Astrocyte (in vitro differentiated cells and primary cell): ENCODE measurements at regions not wholly inside any gene's neighbourhood (a gene's known extent, or its start where the extent isn't known, plus 50 kb on each side); places are given as distances from the start of the nearest gene placed in this dataset.

Experiments
- DNase-seq: peaks from one replicate; pipeline ENCODE4 v3.0.0-alpha.2; 2010; ENCODE audit warnings: low read depth
- FAIRE-seq: peaks from 2 replicates; lab custom pipeline; 2011; peaks lifted over from hg19 to GRCh38; lab: Jason Lieb, UNC
- H2AFZ ChIP-seq: 2 replicates; pipeline ENCODE4 v1.6.0; 2012; ENCODE audit warnings: low read depth, low read length, inconsistent platforms
- H3K27ac ChIP-seq: 2 replicates; pipeline ENCODE4 v1.5.1; 2011; ENCODE audit warnings: low read depth, low read length, inconsistent platforms
- H3K27me3 ChIP-seq: 2 replicates; pipeline ENCODE4 v1.6.0; 2011; ENCODE audit warnings: low read length, inconsistent platforms; ENCODE audit not compliant: insufficient read depth
- H3K36me3 ChIP-seq: 2 replicates; pipeline ENCODE4 v1.5.1; 2011; ENCODE audit warnings: low read length, inconsistent platforms; ENCODE audit not compliant: insufficient read depth
- H3K4me1 ChIP-seq: 2 replicates; pipeline ENCODE4 v1.5.1; 2011; ENCODE audit warnings: low read length, inconsistent platforms; ENCODE audit not compliant: insufficient read depth
- H3K4me2 ChIP-seq: 2 replicates; pipeline ENCODE4 v1.6.0; 2012; ENCODE audit warnings: low read length, inconsistent platforms
- H3K4me3 ChIP-seq: 2 replicates; pipeline ENCODE4 v1.5.1; 2011; ENCODE audit warnings: low read depth, mild to moderate bottlenecking, low read length, inconsistent platforms; ENCODE audit not compliant: insufficient read depth
- H3K79me2 ChIP-seq: 2 replicates; pipeline ENCODE4 v1.6.0; 2012; ENCODE audit warnings: mild to moderate bottlenecking, low read length, inconsistent platforms; ENCODE audit not compliant: insufficient read depth
- H3K9ac ChIP-seq: 2 replicates; pipeline ENCODE4 v1.6.0; 2012; ENCODE audit warnings: mild to moderate bottlenecking, low read length, inconsistent platforms
- H3K9me3 ChIP-seq: 2 replicates; pipeline ENCODE4 v1.5.1; 2012; ENCODE audit warnings: low read depth, mild to moderate bottlenecking, low read length, inconsistent platforms; ENCODE audit not compliant: insufficient read depth
- H4K20me1 ChIP-seq: 2 replicates; pipeline ENCODE4 v1.6.0; 2012; ENCODE audit warnings: low read length, inconsistent platforms; ENCODE audit not compliant: insufficient read depth
- H3K27ac Mint-ChIP-seq: one replicate; pipeline ENCODE4 v1.8.0; 2021; ENCODE audit warnings: mild to moderate bottlenecking, mixed read lengths; ENCODE audit not compliant: unreplicated experiment
- H3K27me3 Mint-ChIP-seq: one replicate; pipeline ENCODE4 v1.8.0; 2021; ENCODE audit warnings: low read depth, mixed read lengths; ENCODE audit not compliant: unreplicated experiment
- H3K36me3 Mint-ChIP-seq: one replicate; pipeline ENCODE4 v1.8.0; 2021; ENCODE audit warnings: low read depth, mixed read lengths; ENCODE audit not compliant: unreplicated experiment
- H3K4me1 Mint-ChIP-seq: one replicate; pipeline ENCODE4 v1.8.0; 2021; ENCODE audit warnings: low read depth, mixed read lengths; ENCODE audit not compliant: unreplicated experiment
- H3K4me3 Mint-ChIP-seq: one replicate; pipeline ENCODE4 v1.8.0; 2021; ENCODE audit warnings: mild to moderate bottlenecking, moderate library complexity, mixed read lengths; ENCODE audit not compliant: unreplicated experiment
- H3K9me3 Mint-ChIP-seq: one replicate; pipeline ENCODE4 v1.8.0; 2021; ENCODE audit warnings: mild to moderate bottlenecking, mixed read lengths; ENCODE audit not compliant: unreplicated experiment
- CTCF ChIP-seq: IDR thresholded peaks from 2 replicates; pipeline ENCODE4 v1.5.1; 2011; ENCODE audit warnings: low read depth, mild to moderate bottlenecking, inconsistent platforms, low read length, moderate library complexity; ENCODE audit not compliant: insufficient read depth
- EZH2 ChIP-seq: IDR thresholded peaks from 2 replicates; pipeline ENCODE4 v1.6.1; 2012; ENCODE audit warnings: mild to moderate bottlenecking, low read length, inconsistent platforms; ENCODE audit not compliant: insufficient read depth

GRCh38 chr2:126343136-126343535 lies 312.8 kb upstream of the GYPC start:
- Mint-ChIP-seq H3K27ac (no peak overlapping the region), H3K9me3 (peaks cover 2% of the 10 kb centered on the region), H3K4me3 (no peak overlapping the region), H3K36me3 (no peaks in the 10 kb centered on the region), H3K4me1 (no peaks in the 10 kb centered on the region), H3K27me3 (no peaks in the 10 kb centered on the region)
- H3K9me3 ChIP-seq, result peaks cover 8% of the 10 kb centered on the region
- H3K27me3 ChIP-seq, result no peaks in the 10 kb centered on the region
- no peak overlapping the region for H3K4me3 ChIP-seq
- no peaks in the 10 kb centered on the region for H3K4me1 ChIP-seq
- DNase-seq (no peak), FAIRE-seq (no peak)
- no peaks in the 10 kb centered on the region for H4K20me1 ChIP-seq
- H2AFZ ChIP-seq, result no peak overlapping the region
- TF ChIP-seq CTCF, result no peak
- no peak for TF ChIP-seq EZH2
- no peak overlapping the region for H3K27ac ChIP-seq
- no peaks in the 10 kb centered on the region for H3K36me3 ChIP-seq
- H3K79me2 ChIP-seq, result no peaks in the 10 kb centered on the region
- no peak overlapping the region for H3K9ac ChIP-seq
- H3K4me2 ChIP-seq, result no peak overlapping the region

- H3K27me3 ChIP-seq, result no peaks in the 10 kb centered on the region
- no peak overlapping the region for H3K27ac ChIP-seq
- Mint-ChIP-seq H3K36me3 (no peaks in the 10 kb centered on the region), H3K27ac (no peak overlapping the region), H3K9me3 (no peaks in the 10 kb centered on the region), H3K27me3 (no peaks in the 10 kb centered on the region), H3K4me3 (no peak overlapping the region), H3K4me1 (no peaks in the 10 kb centered on the region)
- no peak overlapping the region for H3K4me3 ChIP-seq
- no peaks in the 10 kb centered on the region for H4K20me1 ChIP-seq
- TF ChIP-seq CTCF (no peak), EZH2 (no peak)
- FAIRE-seq (no peak), DNase-seq (no peak)
- H3K9me3 ChIP-seq, result peaks cover 10% of the 10 kb centered on the region
- H3K4me2 ChIP-seq, result no peak overlapping the region
- no peak overlapping the region for H2AFZ ChIP-seq
- no peak overlapping the region for H3K9ac ChIP-seq
- H3K79me2 ChIP-seq, result no peaks in the 10 kb centered on the region
- no peaks in the 10 kb centered on the region for H3K4me1 ChIP-seq
- H3K36me3 ChIP-seq, result no peaks in the 10 kb centered on the region
Measured at GRCh38 chr2:126344493-126344892, 311.5 kb upstream of the GYPC start.

GRCh38 chr2:126345691-126346090 lies 310.3 kb upstream of the GYPC start:
- Mint-ChIP-seq H3K27me3 (no peaks in the 10 kb centered on the region), H3K27ac (no peak overlapping the region), H3K9me3 (no peaks in the 10 kb centered on the region), H3K4me1 (no peaks in the 10 kb centered on the region), H3K4me3 (no peak overlapping the region), H3K36me3 (no peaks in the 10 kb centered on the region)
- no peak overlapping the region for H3K27ac ChIP-seq
- H2AFZ ChIP-seq, result no peak overlapping the region
- FAIRE-seq, result no peak
- DNase-seq, result no peak
- no peaks in the 10 kb centered on the region for H3K79me2 ChIP-seq
- peaks cover 10% of the 10 kb centered on the region for H3K9me3 ChIP-seq
- H3K4me1 ChIP-seq, result no peaks in the 10 kb centered on the region
- TF ChIP-seq EZH2 (no peak), CTCF (no peak)
- no peaks in the 10 kb centered on the region for H3K27me3 ChIP-seq
- H3K36me3 ChIP-seq, result no peaks in the 10 kb centered on the region
- H3K4me2 ChIP-seq, result no peak overlapping the region
- no peak overlapping the region for H3K9ac ChIP-seq
- H4K20me1 ChIP-seq, result no peaks in the 10 kb centered on the region
- H3K4me3 ChIP-seq, result no peak overlapping the region
